H9 (cell line): ENCODE measurements at regions not wholly inside any gene's neighbourhood (a gene's known extent, or its start where the extent isn't known, plus 50 kb on each side); places are given as distances from the start of the nearest gene placed in this dataset.

Experiments
- DNase-seq: peaks from one replicate; pipeline ENCODE4 v3.0.0-alpha.2; 2017
- H2AFZ ChIP-seq: one replicate; pipeline ENCODE4 v1.6.1; 2013; ENCODE audit warnings: mild to moderate bottlenecking, low read length, control low read depth, moderate library complexity
- H2AK5ac ChIP-seq: 2 replicates; pipeline ENCODE4 v1.6.1; 2013; ENCODE audit warnings: low read length, control low read depth, mixed read lengths; ENCODE audit not compliant: insufficient read length
- H2BK120ac ChIP-seq: one replicate; pipeline ENCODE4 v1.6.1; 2013; ENCODE audit warnings: low read depth, mild to moderate bottlenecking, low read length, control low read depth, inconsistent platforms; ENCODE audit not compliant: poor library complexity, severe bottlenecking
- H2BK12ac ChIP-seq: 2 replicates; pipeline ENCODE4 v1.6.1; 2013; ENCODE audit warnings: low read length, control low read depth, mixed read lengths, low read depth; ENCODE audit not compliant: insufficient read length
- H2BK15ac ChIP-seq: 2 replicates; pipeline ENCODE4 v1.6.1; 2013; ENCODE audit warnings: low read depth, low read length, control low read depth
- H2BK20ac ChIP-seq: one replicate; pipeline ENCODE4 v1.6.1; 2013; ENCODE audit warnings: low read depth, mild to moderate bottlenecking, low read length, control low read depth, inconsistent platforms; ENCODE audit not compliant: poor library complexity, severe bottlenecking
- H2BK5ac ChIP-seq: 2 replicates; pipeline ENCODE4 v1.6.1; 2013; ENCODE audit warnings: low read length, control low read depth, mixed read lengths; ENCODE audit not compliant: insufficient read length
- H3K14ac ChIP-seq: 2 replicates; pipeline ENCODE4 v1.6.1; 2013; ENCODE audit warnings: low read length, control low read depth; ENCODE audit not compliant: insufficient read depth
- H3K18ac ChIP-seq: 2 replicates; pipeline ENCODE4 v1.6.1; 2013; ENCODE audit warnings: low read depth, mild to moderate bottlenecking, mixed read lengths, low read length, control low read depth; ENCODE audit not compliant: insufficient read length
- H3K23ac ChIP-seq: 2 replicates; pipeline ENCODE4 v1.6.1; 2013; ENCODE audit warnings: low read length, control low read depth, mixed read lengths, low read depth; ENCODE audit not compliant: insufficient read length
- H3K23me2 ChIP-seq: 2 replicates; pipeline ENCODE4 v1.6.1; 2013; ENCODE audit warnings: low read depth, mild to moderate bottlenecking, mixed read lengths, low read length, control low read depth; ENCODE audit not compliant: insufficient read length, poor library complexity, severe bottlenecking
- H3K27ac ChIP-seq: 2 replicates; pipeline ENCODE4 v1.5.1; 2013; ENCODE audit warnings: low read length, control low read depth, mixed read lengths, low read depth; ENCODE audit not compliant: insufficient read length
- H3K27me3 ChIP-seq: 2 replicates; pipeline ENCODE4 v1.6.1; 2013; ENCODE audit warnings: low read length, control low read depth, inconsistent platforms; ENCODE audit not compliant: insufficient read depth
- H3K4ac ChIP-seq: 2 replicates; pipeline ENCODE4 v1.6.1; 2013; ENCODE audit warnings: low read depth, mild to moderate bottlenecking, control low read depth, inconsistent platforms, low read length, moderate library complexity
- H3K4me1 ChIP-seq: 2 replicates; pipeline ENCODE4 v1.6.1; 2013; ENCODE audit warnings: low read length, control low read depth, inconsistent platforms; ENCODE audit not compliant: insufficient read depth
- H3K4me2 ChIP-seq: 2 replicates; pipeline ENCODE4 v1.6.1; 2013; ENCODE audit warnings: low read length, control low read depth, mixed read lengths; ENCODE audit not compliant: insufficient read length, insufficient read depth
- H3K56ac ChIP-seq: 2 replicates; pipeline ENCODE4 v1.6.1; 2013; ENCODE audit warnings: low read depth, mild to moderate bottlenecking, mixed read lengths, low read length, control low read depth; ENCODE audit not compliant: insufficient read length
- H3K79me1 ChIP-seq: 2 replicates; pipeline ENCODE4 v1.6.1; 2013; ENCODE audit warnings: low read depth, mild to moderate bottlenecking, moderate library complexity, low read length, control low read depth, inconsistent platforms; ENCODE audit not compliant: insufficient read depth, poor library complexity, severe bottlenecking
- H3K79me2 ChIP-seq: 2 replicates; pipeline ENCODE4 v1.6.1; 2013; ENCODE audit warnings: low read length, control low read depth, inconsistent platforms; ENCODE audit not compliant: insufficient read depth
- H3K9ac ChIP-seq: 2 replicates; pipeline ENCODE4 v1.6.1; 2013; ENCODE audit warnings: low read length, control low read depth, mixed read lengths; ENCODE audit not compliant: insufficient read length; ENCODE audit errors: extremely low read depth
- H3K9me3 ChIP-seq: one replicate; pipeline ENCODE4 v1.6.1; 2013; ENCODE audit warnings: low read depth, low read length, inconsistent platforms; ENCODE audit not compliant: control insufficient read depth
- H3T11ph ChIP-seq: one replicate; pipeline ENCODE4 v1.6.1; 2013; ENCODE audit warnings: mild to moderate bottlenecking, low read length, control low read depth, inconsistent platforms
- H4K20me1 ChIP-seq: one replicate; pipeline ENCODE4 v1.6.1; 2013; ENCODE audit not compliant: control insufficient read depth, insufficient read length, insufficient read depth
- H4K5ac ChIP-seq: 2 replicates; pipeline ENCODE4 v1.6.1; 2013; ENCODE audit warnings: low read depth, mild to moderate bottlenecking, mixed read lengths, low read length, control low read depth; ENCODE audit not compliant: insufficient read length
- H4K8ac ChIP-seq: replicated peaks from 2 replicates; pipeline ENCODE4 v1.6.1; 2013; ENCODE audit warnings: low read length, control low read depth, mixed read lengths, low read depth; ENCODE audit not compliant: insufficient read length
- H4K91ac ChIP-seq: 2 replicates; pipeline ENCODE4 v1.6.1; 2013; ENCODE audit warnings: low read depth, mild to moderate bottlenecking, moderate library complexity, mixed read lengths, low read length, control low read depth; ENCODE audit not compliant: insufficient read length
- H3K27ac Mint-ChIP-seq, 3 experiments: 2 replicates in 2 of 3; 3 replicates in 1 of 3; pipeline ENCODE4 v1.8.0; 2020 to 2021; ENCODE audit warnings: mixed read lengths in 3 of 3, mild to moderate bottlenecking in 1 of 3, moderate library complexity in 1 of 3
- H3K27me3 Mint-ChIP-seq: 2 replicates; pipeline ENCODE4 v1.8.0; 2021; ENCODE audit warnings: low read depth, mild to moderate bottlenecking, moderate library complexity, mixed read lengths
- H3K36me3 Mint-ChIP-seq, 3 experiments: 2 replicates in 2 of 3; 3 replicates in 1 of 3; pipeline ENCODE4 v1.8.0; 2020 to 2021; ENCODE audit warnings: low read depth in 3 of 3, mixed read lengths in 3 of 3; ENCODE audit not compliant: insufficient read depth in 1 of 3
- H3K4me1 Mint-ChIP-seq, 2 experiments: 2 replicates each; pipeline ENCODE4 v1.8.0; 2020; ENCODE audit warnings: mixed read lengths in 2 of 2
- H3K4me3 Mint-ChIP-seq, 2 experiments: 2 replicates in 1 of 2; 3 replicates in 1 of 2; pipeline ENCODE4 v1.8.0; 2020 to 2021; ENCODE audit warnings: mild to moderate bottlenecking in 2 of 2, mixed read lengths in 2 of 2, moderate library complexity in 1 of 2
- H3K9me3 Mint-ChIP-seq, 2 experiments: 2 replicates in 1 of 2; 3 replicates in 1 of 2; pipeline ENCODE4 v1.8.0; 2020; ENCODE audit warnings: mild to moderate bottlenecking in 2 of 2, mixed read lengths in 2 of 2, moderate library complexity in 1 of 2
- CTCF ChIP-seq: fragments of 200-600 bp; sonication (generic); conservative IDR thresholded peaks from 3 replicates; pipeline ENCODE4 v1.8.0; 2021; ENCODE audit warnings: antibody characterized with exemption, mild to moderate bottlenecking
- WGBS: extraction: QIAGEN DNeasy Blood & Tissue Kit; methylation state at CpG from one replicate; pipeline ENCODE4 v1.1.7; 2013; ENCODE audit warnings: missing lambda C conversion rate, low lambda C conversion rate, mixed read lengths; ENCODE audit not compliant: insufficient read length; ENCODE audit errors: extremely low coverage; 5-methylcytosine and 5-hydroxymethylcytosine counted together

GRCh38 chr20:11581271-11581670 lies 336.4 kb upstream of the BTBD3 start:
- 0 out of 3 replicates have a peak, but pooled peaks have one; percentile 24 for TF ChIP-seq CTCF
- H3K9me3 Mint-ChIP-seq = peaks cover 0 to 4% of the 10 kb centered on the region in 2 experiments; a peak in 1 of 5 replicates
- H3K27me3 Mint-ChIP-seq = no peaks in the 10 kb centered on the region
- Histone ChIP-seq H2AK5ac (no peak overlapping the region), H4K5ac (no peak overlapping the region), H3K9ac (no peak overlapping the region), H3K56ac (no peak overlapping the region), H3K14ac (no peak overlapping the region), H3K4ac (no peak overlapping the region), H4K8ac (no peak overlapping the region), H2AFZ (no peak overlapping the region), H2BK12ac (no peak overlapping the region), H4K91ac (no peak overlapping the region), H3K4me2 (no peak overlapping the region), H3T11ph (no peak overlapping the region), H3K23me2 (no peaks in the 10 kb centered on the region), H3K27ac (no peak overlapping the region), H2BK5ac (no peak overlapping the region), H3K27me3 (no peaks in the 10 kb centered on the region), H2BK20ac (no peak overlapping the region), H3K4me1 (no peaks in the 10 kb centered on the region), H3K79me2 (no peaks in the 10 kb centered on the region), H3K23ac (no peak overlapping the region), H2BK120ac (no peak overlapping the region), H3K79me1 (no peaks in the 10 kb centered on the region), H2BK15ac (no peak overlapping the region), H4K20me1 (no peaks in the 10 kb centered on the region), H3K18ac (no peak overlapping the region), H3K9me3 (no peaks in the 10 kb centered on the region)
- H3K36me3 Mint-ChIP-seq = no peaks in the 10 kb centered on the region
- WGBS = no CpG with 5 or more reads among the region's 2 CpGs
- DNase-seq = peak; percentile 45
- no peak overlapping the region for H3K27ac Mint-ChIP-seq
- no peak overlapping the region for H3K4me3 Mint-ChIP-seq
- no peaks in the 10 kb centered on the region for H3K4me1 Mint-ChIP-seq
